ENCODE measurements at regions not wholly inside any gene's neighbourhood (a gene's known extent, or its start where the extent isn't known, plus 50 kb on each side); places are given as distances from the start of the nearest gene placed in this dataset.

GRCh38 chr16:74219706-74220105 is 76.9 kb upstream of the PSMD7 start:
- no peak for TF ChIP-seq POLR2A (IDR thresholded peaks at IDR 0.05; ENCODE audit: low read length)
- no peak for TF ChIP-seq GATA1 (IDR thresholded peaks at IDR 0.05; ENCODE audit: low read depth, low read length)
